H9 (cell line): ENCODE measurements at regions not wholly inside any gene's neighbourhood (a gene's known extent, or its start where the extent isn't known, plus 50 kb on each side); places are given as distances from the start of the nearest gene placed in this dataset.

ENCODE experiments used
- DNase-seq: peaks from one replicate; pipeline ENCODE4 v3.0.0-alpha.2; 2017
- H2AFZ ChIP-seq: one replicate; pipeline ENCODE4 v1.6.1; 2013; ENCODE audit warnings: mild to moderate bottlenecking, low read length, control low read depth, moderate library complexity
- H2AK5ac ChIP-seq: 2 replicates; pipeline ENCODE4 v1.6.1; 2013; ENCODE audit warnings: low read length, control low read depth, mixed read lengths; ENCODE audit not compliant: insufficient read length
- H2BK120ac ChIP-seq: one replicate; pipeline ENCODE4 v1.6.1; 2013; ENCODE audit warnings: low read depth, mild to moderate bottlenecking, low read length, control low read depth, inconsistent platforms; ENCODE audit not compliant: poor library complexity, severe bottlenecking
- H2BK12ac ChIP-seq: 2 replicates; pipeline ENCODE4 v1.6.1; 2013; ENCODE audit warnings: low read length, control low read depth, mixed read lengths, low read depth; ENCODE audit not compliant: insufficient read length
- H2BK15ac ChIP-seq: 2 replicates; pipeline ENCODE4 v1.6.1; 2013; ENCODE audit warnings: low read depth, low read length, control low read depth
- H2BK20ac ChIP-seq: one replicate; pipeline ENCODE4 v1.6.1; 2013; ENCODE audit warnings: low read depth, mild to moderate bottlenecking, low read length, control low read depth, inconsistent platforms; ENCODE audit not compliant: poor library complexity, severe bottlenecking
- H2BK5ac ChIP-seq: 2 replicates; pipeline ENCODE4 v1.6.1; 2013; ENCODE audit warnings: low read length, control low read depth, mixed read lengths; ENCODE audit not compliant: insufficient read length
- H3K14ac ChIP-seq: 2 replicates; pipeline ENCODE4 v1.6.1; 2013; ENCODE audit warnings: low read length, control low read depth; ENCODE audit not compliant: insufficient read depth
- H3K18ac ChIP-seq: 2 replicates; pipeline ENCODE4 v1.6.1; 2013; ENCODE audit warnings: low read depth, mild to moderate bottlenecking, mixed read lengths, low read length, control low read depth; ENCODE audit not compliant: insufficient read length
- H3K23ac ChIP-seq: 2 replicates; pipeline ENCODE4 v1.6.1; 2013; ENCODE audit warnings: low read length, control low read depth, mixed read lengths, low read depth; ENCODE audit not compliant: insufficient read length
- H3K23me2 ChIP-seq: 2 replicates; pipeline ENCODE4 v1.6.1; 2013; ENCODE audit warnings: low read depth, mild to moderate bottlenecking, mixed read lengths, low read length, control low read depth; ENCODE audit not compliant: insufficient read length, poor library complexity, severe bottlenecking
- H3K27ac ChIP-seq: 2 replicates; pipeline ENCODE4 v1.5.1; 2013; ENCODE audit warnings: low read length, control low read depth, mixed read lengths, low read depth; ENCODE audit not compliant: insufficient read length
- H3K27me3 ChIP-seq: 2 replicates; pipeline ENCODE4 v1.6.1; 2013; ENCODE audit warnings: low read length, control low read depth, inconsistent platforms; ENCODE audit not compliant: insufficient read depth
- H3K4ac ChIP-seq: 2 replicates; pipeline ENCODE4 v1.6.1; 2013; ENCODE audit warnings: low read depth, mild to moderate bottlenecking, control low read depth, inconsistent platforms, low read length, moderate library complexity
- H3K4me1 ChIP-seq: 2 replicates; pipeline ENCODE4 v1.6.1; 2013; ENCODE audit warnings: low read length, control low read depth, inconsistent platforms; ENCODE audit not compliant: insufficient read depth
- H3K4me2 ChIP-seq: 2 replicates; pipeline ENCODE4 v1.6.1; 2013; ENCODE audit warnings: low read length, control low read depth, mixed read lengths; ENCODE audit not compliant: insufficient read length, insufficient read depth
- H3K56ac ChIP-seq: 2 replicates; pipeline ENCODE4 v1.6.1; 2013; ENCODE audit warnings: low read depth, mild to moderate bottlenecking, mixed read lengths, low read length, control low read depth; ENCODE audit not compliant: insufficient read length
- H3K79me1 ChIP-seq: 2 replicates; pipeline ENCODE4 v1.6.1; 2013; ENCODE audit warnings: low read depth, mild to moderate bottlenecking, moderate library complexity, low read length, control low read depth, inconsistent platforms; ENCODE audit not compliant: insufficient read depth, poor library complexity, severe bottlenecking
- H3K79me2 ChIP-seq: 2 replicates; pipeline ENCODE4 v1.6.1; 2013; ENCODE audit warnings: low read length, control low read depth, inconsistent platforms; ENCODE audit not compliant: insufficient read depth
- H3K9ac ChIP-seq: 2 replicates; pipeline ENCODE4 v1.6.1; 2013; ENCODE audit warnings: low read length, control low read depth, mixed read lengths; ENCODE audit not compliant: insufficient read length; ENCODE audit errors: extremely low read depth
- H3K9me3 ChIP-seq: one replicate; pipeline ENCODE4 v1.6.1; 2013; ENCODE audit warnings: low read depth, low read length, inconsistent platforms; ENCODE audit not compliant: control insufficient read depth
- H3T11ph ChIP-seq: one replicate; pipeline ENCODE4 v1.6.1; 2013; ENCODE audit warnings: mild to moderate bottlenecking, low read length, control low read depth, inconsistent platforms
- H4K20me1 ChIP-seq: one replicate; pipeline ENCODE4 v1.6.1; 2013; ENCODE audit not compliant: control insufficient read depth, insufficient read length, insufficient read depth
- H4K5ac ChIP-seq: 2 replicates; pipeline ENCODE4 v1.6.1; 2013; ENCODE audit warnings: low read depth, mild to moderate bottlenecking, mixed read lengths, low read length, control low read depth; ENCODE audit not compliant: insufficient read length
- H4K8ac ChIP-seq: replicated peaks from 2 replicates; pipeline ENCODE4 v1.6.1; 2013; ENCODE audit warnings: low read length, control low read depth, mixed read lengths, low read depth; ENCODE audit not compliant: insufficient read length
- H4K91ac ChIP-seq: 2 replicates; pipeline ENCODE4 v1.6.1; 2013; ENCODE audit warnings: low read depth, mild to moderate bottlenecking, moderate library complexity, mixed read lengths, low read length, control low read depth; ENCODE audit not compliant: insufficient read length
- H3K27ac Mint-ChIP-seq, 3 experiments: 2 replicates in 2 of 3; 3 replicates in 1 of 3; pipeline ENCODE4 v1.8.0; 2020 to 2021; ENCODE audit warnings: mixed read lengths in 3 of 3, mild to moderate bottlenecking in 1 of 3, moderate library complexity in 1 of 3
- H3K27me3 Mint-ChIP-seq: 2 replicates; pipeline ENCODE4 v1.8.0; 2021; ENCODE audit warnings: low read depth, mild to moderate bottlenecking, moderate library complexity, mixed read lengths
- H3K36me3 Mint-ChIP-seq, 3 experiments: 2 replicates in 2 of 3; 3 replicates in 1 of 3; pipeline ENCODE4 v1.8.0; 2020 to 2021; ENCODE audit warnings: low read depth in 3 of 3, mixed read lengths in 3 of 3; ENCODE audit not compliant: insufficient read depth in 1 of 3
- H3K4me1 Mint-ChIP-seq, 2 experiments: 2 replicates each; pipeline ENCODE4 v1.8.0; 2020; ENCODE audit warnings: mixed read lengths in 2 of 2
- H3K4me3 Mint-ChIP-seq, 2 experiments: 2 replicates in 1 of 2; 3 replicates in 1 of 2; pipeline ENCODE4 v1.8.0; 2020 to 2021; ENCODE audit warnings: mild to moderate bottlenecking in 2 of 2, mixed read lengths in 2 of 2, moderate library complexity in 1 of 2
- H3K9me3 Mint-ChIP-seq, 2 experiments: 2 replicates in 1 of 2; 3 replicates in 1 of 2; pipeline ENCODE4 v1.8.0; 2020; ENCODE audit warnings: mild to moderate bottlenecking in 2 of 2, mixed read lengths in 2 of 2, moderate library complexity in 1 of 2
- CTCF ChIP-seq: fragments of 200-600 bp; sonication (generic); conservative IDR thresholded peaks from 3 replicates; pipeline ENCODE4 v1.8.0; 2021; ENCODE audit warnings: antibody characterized with exemption, mild to moderate bottlenecking
- WGBS: extraction: QIAGEN DNeasy Blood & Tissue Kit; methylation state at CpG from one replicate; pipeline ENCODE4 v1.1.7; 2013; ENCODE audit warnings: missing lambda C conversion rate, low lambda C conversion rate, mixed read lengths; ENCODE audit not compliant: insufficient read length; ENCODE audit errors: extremely low coverage; 5-methylcytosine and 5-hydroxymethylcytosine counted together

- Mint-ChIP-seq H3K27me3 (no peaks in the 10 kb centered on the region), H3K36me3 (peaks cover 0 to 2% (median 1%) of the 10 kb centered on the region in 3 experiments; a peak in 2 of 7 replicates), H3K9me3 (peaks cover 2 to 3% of the 10 kb centered on the region in 2 experiments; a peak in 2 of 5 replicates), H3K27ac (no peak overlapping the region), H3K4me3 (no peak overlapping the region), H3K4me1 (no peaks in the 10 kb centered on the region)
- TF ChIP-seq CTCF = no peak
- no peak overlapping the region for H3K18ac ChIP-seq
- no peak overlapping the region for H2BK5ac ChIP-seq
- H3K14ac ChIP-seq = no peak overlapping the region
- no peak overlapping the region for H3K9ac ChIP-seq
- no peaks in the 10 kb centered on the region for H3K79me2 ChIP-seq
- H3K23me2 ChIP-seq = no peaks in the 10 kb centered on the region
- H3K56ac ChIP-seq = no peak overlapping the region
- no peak overlapping the region for H4K5ac ChIP-seq
- H2AFZ ChIP-seq = no peak overlapping the region
- no peaks in the 10 kb centered on the region for H3K27me3 ChIP-seq
- no peak overlapping the region for H3T11ph ChIP-seq
- DNase-seq = no peak
- no peak overlapping the region for H2BK12ac ChIP-seq
- H2BK20ac ChIP-seq = no peak overlapping the region
- no peaks in the 10 kb centered on the region for H3K79me1 ChIP-seq
- no peak overlapping the region for H2BK15ac ChIP-seq
- no peak overlapping the region for H2BK120ac ChIP-seq
- H4K91ac ChIP-seq = no peak overlapping the region
- no peaks in the 10 kb centered on the region for H3K9me3 ChIP-seq
- H3K23ac ChIP-seq = no peak overlapping the region
- H3K4ac ChIP-seq = no peak overlapping the region
- no peak overlapping the region for H3K4me2 ChIP-seq
- no peak overlapping the region for H2AK5ac ChIP-seq
- WGBS = no CpG with 5 or more reads among the region's 25 CpGs
- H3K27ac ChIP-seq = no peak overlapping the region
- H4K8ac ChIP-seq = no peak overlapping the region
- no peaks in the 10 kb centered on the region for H3K4me1 ChIP-seq
- no peaks in the 10 kb centered on the region for H4K20me1 ChIP-seq
Observed at GRCh38 chr18:77517901-77518300, 268.3 kb downstream of the GALR1 start.
